ENCODE measurements at regions not wholly inside any gene's neighbourhood (a gene's known extent, or its start where the extent isn't known, plus 50 kb on each side); places are given as distances from the start of the nearest gene placed in this dataset.

- peak in 3 of 5 donors; percentile 47 to 77 (median 75) for DNase-seq
- H3K36me3 ChIP-seq (ENCODE audit: control insufficient read depth in 2 of 3, insufficient read depth in 3 of 3, low read length in 3 of 3), result no peaks in the 10 kb centered on the region
- H3K4me3 ChIP-seq (ENCODE audit: low read length in 3 of 3), result no peak overlapping the region
- TF ChIP-seq, protein P1, sequence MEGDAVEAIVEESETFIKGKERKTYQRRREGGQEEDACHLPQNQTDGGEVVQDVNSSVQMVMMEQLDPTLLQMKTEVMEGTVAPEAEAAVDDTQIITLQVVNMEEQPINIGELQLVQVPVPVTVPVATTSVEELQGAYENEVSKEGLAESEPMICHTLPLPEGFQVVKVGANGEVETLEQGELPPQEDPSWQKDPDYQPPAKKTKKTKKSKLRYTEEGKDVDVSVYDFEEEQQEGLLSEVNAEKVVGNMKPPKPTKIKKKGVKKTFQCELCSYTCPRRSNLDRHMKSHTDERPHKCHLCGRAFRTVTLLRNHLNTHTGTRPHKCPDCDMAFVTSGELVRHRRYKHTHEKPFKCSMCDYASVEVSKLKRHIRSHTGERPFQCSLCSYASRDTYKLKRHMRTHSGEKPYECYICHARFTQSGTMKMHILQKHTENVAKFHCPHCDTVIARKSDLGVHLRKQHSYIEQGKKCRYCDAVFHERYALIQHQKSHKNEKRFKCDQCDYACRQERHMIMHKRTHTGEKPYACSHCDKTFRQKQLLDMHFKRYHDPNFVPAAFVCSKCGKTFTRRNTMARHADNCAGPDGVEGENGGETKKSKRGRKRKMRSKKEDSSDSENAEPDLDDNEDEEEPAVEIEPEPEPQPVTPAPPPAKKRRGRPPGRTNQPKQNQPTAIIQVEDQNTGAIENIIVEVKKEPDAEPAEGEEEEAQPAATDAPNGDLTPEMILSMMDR (IDR thresholded peaks at IDR 0.05; ENCODE audit: borderline replicate concordance, extremely low read depth, insufficient read depth), result no peak
- peak; percentile 13 for FAIRE-seq
- intact Hi-C loops (cut with DNase I), result no loop called here
- no peak overlapping the region for H3K27ac ChIP-seq (ENCODE audit: low read depth in 2 of 2, low read length in 2 of 2)
- no peak overlapping the region for H3K9ac ChIP-seq (ENCODE audit: low read length in 3 of 3)
- H3K4me1 ChIP-seq (ENCODE audit: control insufficient read depth in 2 of 3, insufficient read depth in 2 of 3, low read depth in 1 of 3, low read length in 3 of 3), result no peaks in the 10 kb centered on the region
- no peaks in the 10 kb centered on the region for H3K9me3 ChIP-seq (ENCODE audit: control insufficient read depth in 2 of 3, insufficient read depth in 1 of 3, low read length in 3 of 3)
- no peaks in the 10 kb centered on the region for H3K27me3 ChIP-seq (ENCODE audit: control insufficient read depth, insufficient read depth, low read length)
Measured at GRCh38 chrX:40418146-40418812, 162.5 kb upstream of the ATP6AP2 start.

GRCh38 chrX:40415675-40416074 is 165.1 kb upstream of the ATP6AP2 start:
- Histone ChIP-seq H3K4me1 (ENCODE audit: control insufficient read depth in 2 of 3, insufficient read depth in 2 of 3, low read depth in 1 of 3, low read length in 3 of 3) (no peaks in the 10 kb centered on the region), H3K27ac (ENCODE audit: low read depth in 2 of 2, low read length in 2 of 2) (no peak overlapping the region), H3K36me3 (ENCODE audit: control insufficient read depth in 2 of 3, insufficient read depth in 3 of 3, low read length in 3 of 3) (no peaks in the 10 kb centered on the region), H3K4me3 (ENCODE audit: low read length in 3 of 3) (no peak overlapping the region), H3K9me3 (ENCODE audit: control insufficient read depth in 2 of 3, insufficient read depth in 1 of 3, low read length in 3 of 3) (no peaks in the 10 kb centered on the region), H3K27me3 (ENCODE audit: control insufficient read depth, insufficient read depth, low read length) (no peaks in the 10 kb centered on the region), H3K9ac (ENCODE audit: low read length in 3 of 3) (no peak overlapping the region)
- FAIRE-seq (no peak), DNase-seq (no peak)
- intact Hi-C loops (cut with DNase I), result no loop called here
- TF ChIP-seq, protein P1 (IDR thresholded peaks at IDR 0.05; ENCODE audit: borderline replicate concordance, extremely low read depth, insufficient read depth), result no peak

DNA sequence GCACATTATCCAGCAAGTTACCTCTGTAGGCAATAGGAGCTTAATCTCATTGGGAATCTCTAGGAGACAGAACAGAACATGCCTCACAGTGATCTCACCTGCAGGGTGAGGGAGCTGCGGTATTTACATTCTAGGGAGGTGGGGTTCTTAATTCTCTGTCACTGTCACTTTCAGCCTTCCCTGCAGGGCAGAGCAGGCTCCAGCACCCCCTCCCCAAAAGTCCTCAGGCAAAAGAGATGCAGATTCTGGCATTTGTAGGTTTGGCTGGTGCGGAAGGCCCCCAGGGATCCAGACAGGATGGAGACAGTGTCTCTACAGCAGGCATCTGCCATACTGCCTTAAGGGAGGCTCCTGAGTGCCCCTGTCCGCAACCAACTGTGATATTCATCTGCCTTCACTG is 166.4 kb upstream of the ATP6AP2 start:
- no peaks in the 10 kb centered on the region for H3K36me3 ChIP-seq (ENCODE audit: control insufficient read depth in 2 of 3, insufficient read depth in 3 of 3, low read length in 3 of 3)
- H3K4me3 ChIP-seq (ENCODE audit: low read length in 3 of 3), result no peak overlapping the region
- H3K4me1 ChIP-seq (ENCODE audit: control insufficient read depth in 2 of 3, insufficient read depth in 2 of 3, low read depth in 1 of 3, low read length in 3 of 3), result no peaks in the 10 kb centered on the region
- TF ChIP-seq, protein P1 (IDR thresholded peaks at IDR 0.05; ENCODE audit: borderline replicate concordance, extremely low read depth, insufficient read depth), result no peak
- no peak overlapping the region for H3K9ac ChIP-seq (ENCODE audit: low read length in 3 of 3)
- H3K9me3 ChIP-seq (ENCODE audit: control insufficient read depth in 2 of 3, insufficient read depth in 1 of 3, low read length in 3 of 3), result no peaks in the 10 kb centered on the region
- intact Hi-C loops (cut with DNase I), result no loop called here
- H3K27me3 ChIP-seq (ENCODE audit: control insufficient read depth, insufficient read depth, low read length), result no peaks in the 10 kb centered on the region
- DNase-seq (no peak), FAIRE-seq (no peak)
- H3K27ac ChIP-seq (ENCODE audit: low read depth in 2 of 2, low read length in 2 of 2), result no peak overlapping the region

All from kidney (tissue), 13 donors.